Upper lobe of left lung (tissue), 4 donors: ENCODE measurements at regions not wholly inside any gene's neighbourhood (a gene's known extent, or its start where the extent isn't known, plus 50 kb on each side); places are given as distances from the start of the nearest gene placed in this dataset.

Experiments
- EP300 ChIP-seq, 4 donors: sonication (generic); formaldehyde crosslinking; IDR thresholded peaks; one replicate each; pipeline ENCODE4 v1.5.1; 2017; ENCODE audit warnings: antibody characterized with exemption in 4 of 4, control low read depth in 2 of 4
- POLR2A ChIP-seq, 4 donors: fragments of 450-650 bp; IDR thresholded peaks; one replicate each; pipeline ENCODE4 v1.5.1; 2016 to 2017; ENCODE audit warnings: antibody characterized with exemption in 4 of 4, mild to moderate bottlenecking in 2 of 4
- TF ChIP-seq, protein P1 (sequence below), 6 experiments: fragments of 450-650 bp in 4 of 6; fragments of 200-600 bp in 2 of 6; sonication (generic) in 2 of 6; IDR thresholded peaks; one replicate each; pipeline ENCODE4 v1.5.1; 2016 to 2019; ENCODE audit warnings: antibody characterized with exemption in 6 of 6

DNA sequence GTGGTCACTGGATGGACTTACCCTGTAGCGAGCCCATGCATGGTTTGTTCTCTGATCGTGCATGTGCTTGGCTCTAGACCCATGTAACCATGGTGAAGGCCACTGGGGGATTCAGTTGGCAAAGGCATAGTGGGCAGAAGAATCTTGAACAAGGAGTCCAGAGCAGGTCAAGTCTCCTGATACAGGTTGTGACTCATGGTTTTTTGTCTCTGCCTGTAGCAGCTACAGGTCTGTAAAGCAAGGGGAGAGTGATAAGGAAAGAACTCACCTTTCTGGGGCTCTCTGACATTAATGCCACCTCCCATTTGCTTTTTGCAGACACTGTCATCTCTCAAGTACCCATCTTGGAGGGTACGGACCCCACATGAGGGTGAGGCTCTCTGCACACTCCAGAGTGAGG is 153.4 kb upstream of the CAMK1G start:
- TF ChIP-seq, protein P1, sequence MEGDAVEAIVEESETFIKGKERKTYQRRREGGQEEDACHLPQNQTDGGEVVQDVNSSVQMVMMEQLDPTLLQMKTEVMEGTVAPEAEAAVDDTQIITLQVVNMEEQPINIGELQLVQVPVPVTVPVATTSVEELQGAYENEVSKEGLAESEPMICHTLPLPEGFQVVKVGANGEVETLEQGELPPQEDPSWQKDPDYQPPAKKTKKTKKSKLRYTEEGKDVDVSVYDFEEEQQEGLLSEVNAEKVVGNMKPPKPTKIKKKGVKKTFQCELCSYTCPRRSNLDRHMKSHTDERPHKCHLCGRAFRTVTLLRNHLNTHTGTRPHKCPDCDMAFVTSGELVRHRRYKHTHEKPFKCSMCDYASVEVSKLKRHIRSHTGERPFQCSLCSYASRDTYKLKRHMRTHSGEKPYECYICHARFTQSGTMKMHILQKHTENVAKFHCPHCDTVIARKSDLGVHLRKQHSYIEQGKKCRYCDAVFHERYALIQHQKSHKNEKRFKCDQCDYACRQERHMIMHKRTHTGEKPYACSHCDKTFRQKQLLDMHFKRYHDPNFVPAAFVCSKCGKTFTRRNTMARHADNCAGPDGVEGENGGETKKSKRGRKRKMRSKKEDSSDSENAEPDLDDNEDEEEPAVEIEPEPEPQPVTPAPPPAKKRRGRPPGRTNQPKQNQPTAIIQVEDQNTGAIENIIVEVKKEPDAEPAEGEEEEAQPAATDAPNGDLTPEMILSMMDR (IDR thresholded peaks at IDR 0.05) = no peak
- TF ChIP-seq EP300 (IDR thresholded peaks at IDR 0.05) (no peak), POLR2A (IDR thresholded peaks at IDR 0.05) (no peak)
